ENCODE measurements at regions not wholly inside any gene's neighbourhood (a gene's known extent, or its start where the extent isn't known, plus 50 kb on each side); places are given as distances from the start of the nearest gene placed in this dataset.
"Not testable (repeated sequence)": the region's sequence is repeated elsewhere in the genome, so short reads cannot be mapped to it uniquely, and the experiment has no call there.

DNA sequence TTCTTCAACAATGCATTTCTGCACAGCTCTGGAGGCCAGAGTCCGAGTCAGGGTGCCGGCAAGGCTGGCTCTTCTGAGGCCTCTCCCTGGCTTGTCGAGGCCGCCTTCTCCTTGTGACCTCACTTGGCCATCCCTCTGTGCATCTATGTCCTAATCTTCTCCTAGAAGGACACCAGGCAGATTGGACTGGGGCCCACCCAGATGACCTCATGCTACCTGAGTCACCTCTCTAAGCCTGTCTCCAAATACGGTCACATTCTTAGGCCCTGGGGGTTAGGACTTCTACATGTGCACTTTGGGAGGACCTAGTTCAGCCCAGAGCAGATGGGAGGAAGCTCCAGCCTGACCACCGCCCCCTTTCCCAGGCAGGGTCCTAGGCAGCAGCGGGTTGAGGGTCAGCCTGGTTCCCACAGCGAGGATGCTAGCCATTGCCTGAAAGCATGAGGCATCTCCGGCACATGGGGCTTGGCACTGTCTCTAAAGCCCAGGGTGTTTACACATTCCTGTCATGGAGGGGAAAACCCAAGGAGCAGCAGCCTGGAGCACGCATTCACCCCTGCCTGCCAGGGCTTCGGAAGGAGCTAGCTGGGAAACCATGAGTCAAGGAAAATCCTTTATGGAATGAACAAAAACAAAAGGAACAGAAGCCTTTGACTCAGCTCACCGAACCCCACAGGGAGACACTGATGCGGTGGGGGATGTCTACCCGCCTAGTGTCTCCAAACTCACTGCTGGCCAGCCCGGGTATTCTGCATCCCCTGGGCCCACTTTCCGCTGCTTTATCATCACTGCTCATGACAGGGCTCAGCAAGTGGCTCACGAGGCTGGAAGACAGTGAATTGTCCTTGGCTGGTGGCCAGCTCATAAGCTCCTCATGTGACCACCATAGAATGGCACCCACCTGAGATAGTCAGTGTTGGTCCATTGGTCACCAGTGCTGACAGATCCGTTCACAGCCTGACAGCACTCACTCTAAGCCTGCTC lies 140.2 kb upstream of the ZNF469 start:
- TF ChIP-seq CTCF (conservative IDR thresholded peaks at IDR 0.05; ENCODE audit: low read depth, low read length); EZH2 (IDR thresholded peaks at IDR 0.05; ENCODE audit: borderline replicate concordance, low read depth, low read length, poor library complexity, severe bottlenecking): not testable (repeated sequence)

Data from A673 (cell line).